IMR-90 (cell line): ENCODE measurements at regions not wholly inside any gene's neighbourhood (a gene's known extent, or its start where the extent isn't known, plus 50 kb on each side); places are given as distances from the start of the nearest gene placed in this dataset.

ENCODE experiments used
- BHLHE40 ChIP-seq: fragments of 150-350 bp; IDR thresholded peaks from 2 replicates; pipeline ENCODE4 v1.6.1; 2016; ENCODE audit warnings: mild to moderate bottlenecking, low read depth, low read length
- CHD1 ChIP-seq: IDR thresholded peaks from 2 replicates; pipeline ENCODE4 v1.6.1; 2012; ENCODE audit warnings: low read depth, low read length, improper control_type of control experiment
- MAFK ChIP-seq: IDR thresholded peaks from 2 replicates; pipeline ENCODE4 v1.6.1; 2012; ENCODE audit warnings: low read depth, low read length, improper control_type of control experiment
- NFE2L2 ChIP-seq: fragments of 150-350 bp; IDR thresholded peaks from 2 replicates; pipeline ENCODE4 v1.6.1; 2016; ENCODE audit warnings: low read depth, mild to moderate bottlenecking, low read length
- POLR2A ChIP-seq: IDR thresholded peaks from 2 replicates; pipeline ENCODE4 v1.6.1; 2012; ENCODE audit warnings: mild to moderate bottlenecking, low read depth, low read length
- RAD21 ChIP-seq: IDR thresholded peaks from 2 replicates; pipeline ENCODE4 v1.6.1; 2012; ENCODE audit warnings: low read length, improper control_type of control experiment
- RCOR1 ChIP-seq: IDR thresholded peaks from 2 replicates; pipeline ENCODE4 v1.6.1; 2012; ENCODE audit warnings: mild to moderate bottlenecking, low read length, improper control_type of control experiment; ENCODE audit not compliant: insufficient replicate concordance
- RFX5 ChIP-seq: IDR thresholded peaks from 2 replicates; pipeline ENCODE4 v1.8.0; 2012; ENCODE audit warnings: low read depth, mild to moderate bottlenecking, low read length, moderate library complexity
- TF ChIP-seq, protein P1 (sequence below): conservative IDR thresholded peaks from 2 replicates; pipeline ENCODE4 v1.5.1; 2012; ENCODE audit warnings: mild to moderate bottlenecking, low read depth, low read length, improper control_type of control experiment
- TF ChIP-seq, protein P2 (sequence below): fragments of 150-350 bp; IDR thresholded peaks from 2 replicates; pipeline ENCODE4 v1.6.1; 2016; ENCODE audit warnings: low read depth, mild to moderate bottlenecking, low read length, moderate library complexity, borderline replicate concordance

DNA sequence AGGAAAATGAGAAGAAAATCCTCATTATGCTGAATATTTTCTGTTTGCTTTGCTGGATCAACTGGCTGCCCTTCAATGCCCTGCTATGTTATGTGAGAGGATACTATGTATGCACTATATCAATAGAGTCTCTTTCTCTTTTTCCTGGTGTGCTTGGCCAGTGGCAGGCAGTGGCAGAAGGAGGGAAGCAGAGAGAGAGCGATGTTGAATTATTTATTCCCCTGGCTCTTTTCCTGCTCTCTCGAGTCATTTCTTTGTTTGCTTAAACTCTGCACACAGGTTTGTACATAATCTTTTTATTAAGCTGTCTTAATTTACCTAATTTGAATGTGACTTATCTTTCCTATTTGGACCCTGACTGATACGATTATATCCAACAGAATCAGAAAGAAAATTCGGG is 1727.3 kb downstream of the SUCLG1 start:
- TF ChIP-seq POLR2A = no peak
- TF ChIP-seq, protein P1, sequence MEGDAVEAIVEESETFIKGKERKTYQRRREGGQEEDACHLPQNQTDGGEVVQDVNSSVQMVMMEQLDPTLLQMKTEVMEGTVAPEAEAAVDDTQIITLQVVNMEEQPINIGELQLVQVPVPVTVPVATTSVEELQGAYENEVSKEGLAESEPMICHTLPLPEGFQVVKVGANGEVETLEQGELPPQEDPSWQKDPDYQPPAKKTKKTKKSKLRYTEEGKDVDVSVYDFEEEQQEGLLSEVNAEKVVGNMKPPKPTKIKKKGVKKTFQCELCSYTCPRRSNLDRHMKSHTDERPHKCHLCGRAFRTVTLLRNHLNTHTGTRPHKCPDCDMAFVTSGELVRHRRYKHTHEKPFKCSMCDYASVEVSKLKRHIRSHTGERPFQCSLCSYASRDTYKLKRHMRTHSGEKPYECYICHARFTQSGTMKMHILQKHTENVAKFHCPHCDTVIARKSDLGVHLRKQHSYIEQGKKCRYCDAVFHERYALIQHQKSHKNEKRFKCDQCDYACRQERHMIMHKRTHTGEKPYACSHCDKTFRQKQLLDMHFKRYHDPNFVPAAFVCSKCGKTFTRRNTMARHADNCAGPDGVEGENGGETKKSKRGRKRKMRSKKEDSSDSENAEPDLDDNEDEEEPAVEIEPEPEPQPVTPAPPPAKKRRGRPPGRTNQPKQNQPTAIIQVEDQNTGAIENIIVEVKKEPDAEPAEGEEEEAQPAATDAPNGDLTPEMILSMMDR = no peak
- TF ChIP-seq, protein P2, sequence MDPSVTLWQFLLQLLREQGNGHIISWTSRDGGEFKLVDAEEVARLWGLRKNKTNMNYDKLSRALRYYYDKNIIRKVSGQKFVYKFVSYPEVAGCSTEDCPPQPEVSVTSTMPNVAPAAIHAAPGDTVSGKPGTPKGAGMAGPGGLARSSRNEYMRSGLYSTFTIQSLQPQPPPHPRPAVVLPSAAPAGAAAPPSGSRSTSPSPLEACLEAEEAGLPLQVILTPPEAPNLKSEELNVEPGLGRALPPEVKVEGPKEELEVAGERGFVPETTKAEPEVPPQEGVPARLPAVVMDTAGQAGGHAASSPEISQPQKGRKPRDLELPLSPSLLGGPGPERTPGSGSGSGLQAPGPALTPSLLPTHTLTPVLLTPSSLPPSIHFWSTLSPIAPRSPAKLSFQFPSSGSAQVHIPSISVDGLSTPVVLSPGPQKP = no peak
- TF ChIP-seq RCOR1 = no peak
- no peak for TF ChIP-seq BHLHE40
- TF ChIP-seq RAD21 = no peak
- no peak for TF ChIP-seq MAFK
- TF ChIP-seq NFE2L2 = no peak
- TF ChIP-seq CHD1 = no peak
- no peak for TF ChIP-seq RFX5
